ENCODE measurements at regions not wholly inside any gene's neighbourhood (a gene's known extent, or its start where the extent isn't known, plus 50 kb on each side); places are given as distances from the start of the nearest gene placed in this dataset.

- no peak for TF ChIP-seq CHD7 (IDR thresholded peaks at IDR 0.05; ENCODE audit: insufficient replicate concordance, low read length)
- no peak for TF ChIP-seq EZH2 (IDR thresholded peaks at IDR 0.05; ENCODE audit: low read depth, low read length, severe bottlenecking)
- no peak for TF ChIP-seq RAD21 (IDR thresholded peaks at IDR 0.05 in 1 of 2, conservative IDR thresholded peaks at IDR 0.05 in 1 of 2; ENCODE audit: low read depth in 2 of 2, low read length in 2 of 2)
- TF ChIP-seq SP1 (IDR thresholded peaks at IDR 0.05; ENCODE audit: low read depth, low read length), result no peak
- no peak for TF ChIP-seq FOSL1 (IDR thresholded peaks at IDR 0.05; ENCODE audit: insufficient read depth, low read depth, low read length)
- no peak for TF ChIP-seq MAFK (IDR thresholded peaks at IDR 0.05; ENCODE audit: low read depth, low read length)
- TF ChIP-seq RNF2 (IDR thresholded peaks at IDR 0.05; ENCODE audit: borderline replicate concordance, low read depth, low read length, missing control alignments, poor library complexity, severe bottlenecking), result no peak
- TF ChIP-seq YY1 (IDR thresholded peaks at IDR 0.05; ENCODE audit: low read depth, low read length), result no peak
These were observed 125.7 kb upstream of the GADD45A start (continued) for GRCh38 chr1:67559222-67559700.

Measured in H1 (cell line).